B cell (primary cell): ENCODE measurements at regions not wholly inside any gene's neighbourhood (a gene's known extent, or its start where the extent isn't known, plus 50 kb on each side); places are given as distances from the start of the nearest gene placed in this dataset.

Experiments used
- CTCF ChIP-seq: fragments of 200-600 bp; IDR thresholded peaks from one replicate; pipeline ENCODE4 v1.8.0; 2022; ENCODE audit warnings: antibody characterized with exemption, mild to moderate bottlenecking
- EZH2 ChIP-seq: IDR thresholded peaks from 2 replicates; pipeline ENCODE4 v1.6.1; 2012; ENCODE audit warnings: borderline replicate concordance, low read depth, mild to moderate bottlenecking, moderate library complexity, low read length; ENCODE audit not compliant: insufficient read depth, poor library complexity, severe bottlenecking

- TF ChIP-seq CTCF (no peak), EZH2 (no peak)
Observed at GRCh38 chr11:15695096-15695721, 580.5 kb downstream of the INSC start.
